GM12878 (cell line): ENCODE measurements at regions not wholly inside any gene's neighbourhood (a gene's known extent, or its start where the extent isn't known, plus 50 kb on each side); places are given as distances from the start of the nearest gene placed in this dataset.

ENCODE experiments used
- ATAC-seq: fragments of 200-7000 bp; cut with Tn5 transposase; 3 replicates; pipeline ENCODE4 v1.9.1; 2020; ENCODE audit warnings: mild to moderate bottlenecking, moderate library complexity
- BruUV-seq: library from RNA; stranded (reverse); fragments of 400-500 nt; replicated peaks from 2 replicates; lab custom pipeline; 2021; lab: Mats Ljungman, UMichigan
- CTCF ChIA-PET: fragments of 300-600 bp; sonication (Branson Sonifier 250); formaldehyde crosslinking; extraction: SDS; loops from one replicate; lab custom pipeline; 2021; ENCODE audit warnings: inconsistent platforms; lab: Yijun Ruan, JAX
- POLR2A ChIA-PET: fragments of 350-600 bp; formaldehyde crosslinking; extraction: SDS; loops from one replicate; lab custom pipeline; 2021; ENCODE audit warnings: inconsistent platforms; lab: Charles Lee
- RAD21 ChIA-PET: fragments of 300-600 bp; sonication (Branson Sonifier 250); formaldehyde crosslinking; loops from one replicate; lab custom pipeline; 2023; ENCODE audit warnings: antibody characterized with exemption; ENCODE audit not compliant: unreplicated experiment; lab: Charles Lee
- SMC1A ChIA-PET: fragments of 300-600 bp; sonication (Branson Sonifier 250); formaldehyde crosslinking; loops from one replicate; lab custom pipeline; 2023; ENCODE audit not compliant: unreplicated experiment, uncharacterized antibody; lab: Charles Lee
- DNase-seq: peaks from one replicate; pipeline ENCODE4 v3.0.0-alpha.2; 2011; ENCODE audit warnings: low read depth, low spot score
- FAIRE-seq: peaks from 3 replicates; lab custom pipeline; 2011; peaks lifted over from hg19 to GRCh38; lab: Jason Lieb, UNC
- H2AFZ ChIP-seq: 2 replicates; pipeline ENCODE4 v1.6.0; 2011; ENCODE audit warnings: low read depth, low read length, control low read depth; ENCODE audit not compliant: control insufficient read depth
- H3K27ac ChIP-seq: 2 replicates; pipeline ENCODE4 v1.5.1; 2011; ENCODE audit warnings: control low read depth; ENCODE audit not compliant: control insufficient read depth, insufficient read depth
- H3K27me3 ChIP-seq, 2 experiments: replicated peaks in 1 of 2; 2 replicates each; pipeline versions ENCODE4 v1.6.0 to v1.6.1; 2011; ENCODE audit warnings: low read length in 1 of 2; ENCODE audit not compliant: control insufficient read depth in 2 of 2, insufficient read depth in 2 of 2
- H3K36me3 ChIP-seq, 2 experiments: 2 replicates each; pipeline ENCODE4 v1.5.1; 2011; ENCODE audit warnings: low read length in 1 of 2; ENCODE audit not compliant: control insufficient read depth in 2 of 2, insufficient read depth in 2 of 2
- H3K4me1 ChIP-seq: 2 replicates; pipeline ENCODE4 v1.6.1; 2011; ENCODE audit warnings: mild to moderate bottlenecking, low read length, moderate library complexity, mixed read lengths; ENCODE audit not compliant: control insufficient read depth, insufficient read depth
- H3K4me2 ChIP-seq: 2 replicates; pipeline ENCODE4 v1.6.0; 2011; ENCODE audit warnings: control low read depth; ENCODE audit not compliant: control insufficient read depth, insufficient read depth
- H3K4me3 ChIP-seq: fragments of 200-600 bp; sonication (generic); 2 replicates; pipeline ENCODE4 v1.5.1; 2016
- H3K79me2 ChIP-seq: 2 replicates; pipeline ENCODE4 v1.6.0; 2011; ENCODE audit warnings: low read length; ENCODE audit not compliant: control insufficient read depth, insufficient read depth
- H3K9ac ChIP-seq: 2 replicates; pipeline ENCODE4 v1.8.0; 2011; ENCODE audit warnings: low read length, control low read depth, mixed read lengths; ENCODE audit not compliant: control insufficient read depth, insufficient read depth
- H3K9me3 ChIP-seq: replicated peaks from 3 replicates; pipeline ENCODE4 v1.5.1; 2011; ENCODE audit warnings: mild to moderate bottlenecking, low read length; ENCODE audit not compliant: control insufficient read depth, insufficient read depth
- H4K20me1 ChIP-seq: 2 replicates; pipeline ENCODE4 v1.6.0; 2011; ENCODE audit not compliant: control insufficient read depth, insufficient read depth
- ESRRA ChIP-seq: IDR thresholded peaks from 2 replicates; pipeline ENCODE4 v1.6.1; 2012; ENCODE audit warnings: mild to moderate bottlenecking, low read length, improper control_type of control experiment
- GATAD2B ChIP-seq: fragments of 450-650 bp; conservative IDR thresholded peaks from 2 replicates; pipeline ENCODE4 v1.6.1; 2017; ENCODE audit warnings: low read depth, mild to moderate bottlenecking, moderate library complexity
- IRF4 ChIP-seq: IDR thresholded peaks from 2 replicates; pipeline ENCODE4 v1.6.1; 2011; ENCODE audit warnings: low read depth, low read length
- MEF2B ChIP-seq: fragments of 450-650 bp; IDR thresholded peaks from 2 replicates; pipeline ENCODE4 v1.6.1; 2018; ENCODE audit warnings: mild to moderate bottlenecking, moderate library complexity; ENCODE audit not compliant: partially characterized antibody, poor library complexity, severe bottlenecking
- NFIC ChIP-seq: IDR thresholded peaks from 2 replicates; pipeline ENCODE4 v1.6.1; 2012; ENCODE audit warnings: low read depth, mild to moderate bottlenecking, inconsistent platforms, low read length, moderate library complexity
- NR2C2 ChIP-seq: IDR thresholded peaks from 2 replicates; pipeline ENCODE4 v1.6.1; 2011; ENCODE audit warnings: borderline replicate concordance, low read depth; ENCODE audit not compliant: control insufficient read depth, insufficient read length
- PAX5 ChIP-seq: IDR thresholded peaks from 2 replicates; pipeline ENCODE4 v1.6.1; 2011; ENCODE audit warnings: low read depth, low read length, borderline replicate concordance
- POLR2A ChIP-seq: IDR thresholded peaks from 2 replicates; pipeline ENCODE4 v1.6.1; 2011; ENCODE audit warnings: low read depth, mild to moderate bottlenecking, low read length
- RCOR1 ChIP-seq: conservative IDR thresholded peaks from 2 replicates; pipeline ENCODE4 v1.6.1; 2012; ENCODE audit warnings: low read depth, low read length, improper control_type of control experiment
- SPI1 ChIP-seq: IDR thresholded peaks from 2 replicates; pipeline ENCODE4 v1.6.1; 2011; ENCODE audit warnings: low read depth, mild to moderate bottlenecking, low read length, moderate library complexity, borderline replicate concordance; ENCODE audit not compliant: insufficient read depth
- ZNF622 ChIP-seq: fragments of 450-650 bp; IDR thresholded peaks from 2 replicates; pipeline ENCODE4 v1.6.1; 2017; ENCODE audit warnings: mild to moderate bottlenecking, inconsistent platforms
- WGBS: methylation state at CpG from one replicate; pipeline ENCODE4 v1.1.6; 2016; ENCODE audit warnings: low lambda C conversion rate; ENCODE audit not compliant: insufficient replicate concordance, insufficient coverage; ENCODE audit errors: missing lambda C conversion rate; 5-methylcytosine and 5-hydroxymethylcytosine counted together
- in situ Hi-C: fragments of 300-500 bp; cut with MboI; formaldehyde crosslinking; loops from 9 replicates; pipeline ENCODE4 v1.14.3; 2018; ENCODE audit warnings: mixed read lengths
- intact Hi-C: fragments of 100-400 bp; cut with micrococcal nuclease; formaldehyde crosslinking; loops from one replicate; pipeline ENCODE4 v1.14.2; 2022; ENCODE audit not compliant: unreplicated experiment
- TF ChIP-seq, protein P1 (sequence below): IDR thresholded peaks from 2 replicates; pipeline ENCODE4 v1.6.1; 2011; ENCODE audit warnings: low read depth, mild to moderate bottlenecking, low read length, moderate library complexity, borderline replicate concordance; ENCODE audit errors: extremely low read depth

DNA sequence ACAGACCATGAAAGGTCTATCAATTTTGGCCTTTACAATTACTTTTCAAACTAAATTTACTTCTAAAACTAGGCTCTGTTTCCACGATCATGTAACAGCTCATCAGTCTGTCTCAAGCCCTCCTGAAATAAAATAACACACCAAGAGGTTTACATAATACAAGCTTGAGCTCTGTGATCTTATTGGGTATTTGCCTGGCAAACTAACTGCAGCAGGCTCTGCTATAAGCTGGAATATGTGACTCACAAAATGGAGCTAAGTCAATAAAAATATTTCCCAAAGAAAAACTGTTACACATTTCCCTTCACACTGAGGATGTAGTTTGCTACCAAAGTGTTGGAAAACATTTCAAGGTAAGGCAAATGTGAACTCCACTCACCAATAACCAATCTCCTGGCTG is 94.7 kb upstream of the GPM6B start:
- ChIA-PET CTCF (no interaction called here), SMC1A (interaction anchor here (1.0 kb wide), 1 partner anchor 21 kb away, joined by 3 read pairs; no protein-coding TSS in a partner anchor), POLR2A (no interaction called here), RAD21 (no interaction called here)
- DNase-seq (no peak), ATAC-seq (no peak), FAIRE-seq (no peak)
- TF ChIP-seq SPI1 (no peak), GATAD2B (no peak), PAX5 (no peak), POLR2A (no peak), ESRRA (no peak), NFIC (no peak), MEF2B (no peak), IRF4 (no peak), RCOR1 (no peak), ZNF622 (no peak), NR2C2 (no peak)
- TF ChIP-seq, protein P1, sequence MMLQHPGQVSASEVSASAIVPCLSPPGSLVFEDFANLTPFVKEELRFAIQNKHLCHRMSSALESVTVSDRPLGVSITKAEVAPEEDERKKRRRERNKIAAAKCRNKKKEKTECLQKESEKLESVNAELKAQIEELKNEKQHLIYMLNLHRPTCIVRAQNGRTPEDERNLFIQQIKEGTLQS = no peak
- Histone ChIP-seq H3K9me3 (no peaks in the 10 kb centered on the region), H3K79me2 (no peaks in the 10 kb centered on the region), H3K4me3 (no peak overlapping the region), H2AFZ (no peak overlapping the region), H3K4me1 (no peaks in the 10 kb centered on the region), H3K36me3 (no peaks in the 10 kb centered on the region), H3K27me3 (no peaks in the 10 kb centered on the region), H3K4me2 (no peak overlapping the region), H3K9ac (no peak overlapping the region), H3K27ac (no peak overlapping the region), H4K20me1 (no peaks in the 10 kb centered on the region)
- intact Hi-C loops = no loop called here
- in situ Hi-C loops = no loop called here
- BruUV-seq = no TSS peak
- WGBS = 40% methylated on average over 1 of the region's 1 CpG
